ENCODE measurements at regions not wholly inside any gene's neighbourhood (a gene's known extent, or its start where the extent isn't known, plus 50 kb on each side); places are given as distances from the start of the nearest gene placed in this dataset.

DNA sequence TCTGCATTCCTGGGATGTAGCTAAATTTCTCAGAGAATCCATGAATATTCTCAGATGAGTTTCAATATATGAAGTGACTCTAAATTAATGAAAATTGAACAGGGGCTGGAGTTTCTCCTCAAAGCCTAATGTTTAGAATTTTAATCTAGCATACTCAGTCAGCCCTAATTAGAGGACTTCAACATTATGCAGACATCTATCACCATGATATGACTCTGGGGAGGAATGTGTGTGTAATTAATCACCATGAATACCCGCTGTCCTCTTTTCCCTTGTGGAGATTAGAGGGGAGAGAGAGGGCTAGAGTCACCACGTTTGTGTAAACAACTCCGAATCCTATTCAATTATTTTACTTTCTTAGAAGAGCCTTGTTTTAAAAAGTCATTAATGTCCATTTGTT, 698.6 kb upstream of the MDGA2 start:
- TF ChIP-seq CTCF (IDR thresholded peaks at IDR 0.05) (no peak), EZH2 (IDR thresholded peaks at IDR 0.05) (no peak), EZH2phosphoT487 (IDR thresholded peaks at IDR 0.05) (no peak)

Data from neural progenitor cell (in vitro differentiated cells).